Suprapubic skin (tissue), 4 donors: ENCODE measurements at regions not wholly inside any gene's neighbourhood (a gene's known extent, or its start where the extent isn't known, plus 50 kb on each side); places are given as distances from the start of the nearest gene placed in this dataset.

Experiments used
- DNase-seq, 2 donors: peaks; one replicate each; pipeline ENCODE4 v3.0.0-alpha.2; 2019; ENCODE audit warnings: low spot score in 2 of 2
- H3K27ac ChIP-seq: fragments of 200-600 bp; sonication (generic); one replicate; pipeline ENCODE4 v1.5.1; 2019
- H3K27me3 ChIP-seq: fragments of 200-600 bp; sonication (generic); one replicate; pipeline ENCODE4 v1.5.1; 2019
- H3K36me3 ChIP-seq: fragments of 200-600 bp; sonication (generic); one replicate; pipeline ENCODE4 v1.5.1; 2019
- H3K4me1 ChIP-seq: fragments of 200-600 bp; sonication (generic); one replicate; pipeline ENCODE4 v1.5.1; 2019
- H3K4me3 ChIP-seq: fragments of 200-600 bp; sonication (generic); one replicate; pipeline ENCODE4 v1.5.1; 2019; ENCODE audit warnings: mild to moderate bottlenecking
- H3K9me3 ChIP-seq: fragments of 200-600 bp; sonication (generic); one replicate; pipeline ENCODE4 v1.5.1; 2019
- CTCF ChIP-seq, 2 donors: fragments of 200-600 bp in 1 of 2; fragments of 450-650 bp in 1 of 2; sonication (generic) in 1 of 2; IDR thresholded peaks; one replicate each; pipeline ENCODE4 v1.5.1; 2016 to 2019; ENCODE audit warnings: antibody characterized with exemption in 2 of 2, mild to moderate bottlenecking in 1 of 2, moderate library complexity in 1 of 2
- EP300 ChIP-seq: sonication (generic); formaldehyde crosslinking; IDR thresholded peaks from one replicate; pipeline ENCODE4 v1.6.1; 2017; ENCODE audit warnings: antibody characterized with exemption
- POLR2A ChIP-seq, 2 donors: fragments of 450-650 bp; IDR thresholded peaks; one replicate each; pipeline ENCODE4 v1.6.1; 2017; ENCODE audit warnings: antibody characterized with exemption in 2 of 2, mild to moderate bottlenecking in 2 of 2, moderate library complexity in 2 of 2
- POLR2AphosphoS5 ChIP-seq, 3 donors: sonication (generic); formaldehyde crosslinking; IDR thresholded peaks; one replicate each; pipeline ENCODE4 v1.6.1; 2017; ENCODE audit warnings: antibody characterized with exemption in 3 of 3
- WGBS: methylation state at CpG from one replicate; pipeline ENCODE4 v1.1.5; 2018; 5-methylcytosine and 5-hydroxymethylcytosine counted together

GRCh38 chr22:48350456-48350855 is 1477.2 kb downstream of the BRD1 start:
- Histone ChIP-seq H3K4me1 (peaks cover 5% of the 10 kb centered on the region), H3K9me3 (no peaks in the 10 kb centered on the region), H3K4me3 (no peak overlapping the region), H3K27ac (no peak overlapping the region), H3K36me3 (no peaks in the 10 kb centered on the region), H3K27me3 (peaks cover 22% of the 10 kb centered on the region)
- 79% methylated on average over 7 of the region's 7 CpGs for WGBS
- TF ChIP-seq POLR2AphosphoS5 (IDR thresholded peaks at IDR 0.05) (no peak), CTCF (IDR thresholded peaks at IDR 0.05) (no peak), EP300 (no peak), POLR2A (IDR thresholded peaks at IDR 0.05) (no peak)
- no peak for DNase-seq

GRCh38 chr22:48348855-48349254 is 1478.8 kb downstream of the BRD1 start:
- H3K9me3 ChIP-seq = no peaks in the 10 kb centered on the region
- 88% methylated on average over 1 of the region's 1 CpG for WGBS
- no peak for TF ChIP-seq CTCF (IDR thresholded peaks at IDR 0.05)
- no peak for TF ChIP-seq EP300
- TF ChIP-seq POLR2A (IDR thresholded peaks at IDR 0.05) = no peak
- TF ChIP-seq POLR2AphosphoS5 (IDR thresholded peaks at IDR 0.05) = no peak
- H3K4me1 ChIP-seq = peaks cover 5% of the 10 kb centered on the region
- H3K4me3 ChIP-seq = no peak overlapping the region
- H3K27ac ChIP-seq = no peak overlapping the region
- peaks cover 22% of the 10 kb centered on the region for H3K27me3 ChIP-seq
- H3K36me3 ChIP-seq = no peaks in the 10 kb centered on the region
- no peak for DNase-seq

GRCh38 chr22:48347311-48347710 is 1480.4 kb downstream of the BRD1 start:
- Histone ChIP-seq H3K27me3 (peaks cover 22% of the 10 kb centered on the region), H3K36me3 (no peaks in the 10 kb centered on the region), H3K4me1 (peaks cover 5% of the 10 kb centered on the region), H3K9me3 (no peaks in the 10 kb centered on the region), H3K27ac (no peak overlapping the region), H3K4me3 (no peak overlapping the region)
- no peak for DNase-seq
- TF ChIP-seq POLR2AphosphoS5 (IDR thresholded peaks at IDR 0.05) (no peak), EP300 (no peak), POLR2A (IDR thresholded peaks at IDR 0.05) (no peak), CTCF (IDR thresholded peaks at IDR 0.05) (no peak)
- WGBS = 48% methylated on average over 9 of the region's 9 CpGs

GRCh38 chr22:48346911-48347310 is 1480.8 kb downstream of the BRD1 start:
- DNase-seq = no peak
- TF ChIP-seq CTCF (IDR thresholded peaks at IDR 0.05) = no peak
- no peak for TF ChIP-seq POLR2AphosphoS5 (IDR thresholded peaks at IDR 0.05)
- TF ChIP-seq EP300 = no peak
- TF ChIP-seq POLR2A (IDR thresholded peaks at IDR 0.05) = no peak
- Histone ChIP-seq H3K4me3 (no peak overlapping the region), H3K36me3 (no peaks in the 10 kb centered on the region), H3K9me3 (no peaks in the 10 kb centered on the region), H3K27ac (no peak overlapping the region), H3K27me3 (peaks cover 25% of the 10 kb centered on the region), H3K4me1 (peaks cover 5% of the 10 kb centered on the region)
- WGBS = 65% methylated on average over 13 of the region's 13 CpGs

GRCh38 chr22:48346311-48346710 is 1481.4 kb downstream of the BRD1 start:
- WGBS = 96% methylated on average over 4 of the region's 12 CpGs
- TF ChIP-seq POLR2A (IDR thresholded peaks at IDR 0.05) (no peak), POLR2AphosphoS5 (IDR thresholded peaks at IDR 0.05) (no peak)
- H3K4me1 ChIP-seq = peaks cover 5% of the 10 kb centered on the region
- H3K4me3 ChIP-seq = no peak overlapping the region
- no peaks in the 10 kb centered on the region for H3K9me3 ChIP-seq
- peaks cover 25% of the 10 kb centered on the region for H3K27me3 ChIP-seq
- DNase-seq = no peak
- no peaks in the 10 kb centered on the region for H3K36me3 ChIP-seq
- H3K27ac ChIP-seq = no peak overlapping the region

GRCh38 chr22:48345631-48346030 is 1482.0 kb downstream of the BRD1 start:
- WGBS = 87% methylated on average over 14 of the region's 14 CpGs
- no peak overlapping the region for H3K4me3 ChIP-seq
- no peak overlapping the region for H3K27ac ChIP-seq
- no peak for DNase-seq
- H3K27me3 ChIP-seq = peaks cover 27% of the 10 kb centered on the region
- no peaks in the 10 kb centered on the region for H3K9me3 ChIP-seq
- no peaks in the 10 kb centered on the region for H3K36me3 ChIP-seq
- TF ChIP-seq POLR2A (IDR thresholded peaks at IDR 0.05) = no peak
- TF ChIP-seq CTCF (IDR thresholded peaks at IDR 0.05) = no peak
- no peak for TF ChIP-seq EP300
- TF ChIP-seq POLR2AphosphoS5 (IDR thresholded peaks at IDR 0.05) = no peak
- H3K4me1 ChIP-seq = peaks cover 5% of the 10 kb centered on the region
